Ishikawa (cell line): ENCODE measurements at regions not wholly inside any gene's neighbourhood (a gene's known extent, or its start where the extent isn't known, plus 50 kb on each side); places are given as distances from the start of the nearest gene placed in this dataset.

Source experiments
- CREB1 ChIP-seq: IDR thresholded peaks from 2 replicates; pipeline ENCODE4 v1.6.1; 2012; ENCODE audit warnings: low read depth
- EGR1 ChIP-seq: IDR thresholded peaks from 2 replicates; pipeline ENCODE4 v1.6.1; 2012
- EP300 ChIP-seq: IDR thresholded peaks from 2 replicates; pipeline ENCODE4 v1.6.1; 2012; ENCODE audit warnings: borderline replicate concordance
- RAD21 ChIP-seq: IDR thresholded peaks from 2 replicates; pipeline ENCODE4 v1.6.1; 2012; ENCODE audit warnings: low read depth
- YY1 ChIP-seq: IDR thresholded peaks from 2 replicates; pipeline ENCODE4 v1.6.1; 2012; ENCODE audit warnings: low read depth

DNA sequence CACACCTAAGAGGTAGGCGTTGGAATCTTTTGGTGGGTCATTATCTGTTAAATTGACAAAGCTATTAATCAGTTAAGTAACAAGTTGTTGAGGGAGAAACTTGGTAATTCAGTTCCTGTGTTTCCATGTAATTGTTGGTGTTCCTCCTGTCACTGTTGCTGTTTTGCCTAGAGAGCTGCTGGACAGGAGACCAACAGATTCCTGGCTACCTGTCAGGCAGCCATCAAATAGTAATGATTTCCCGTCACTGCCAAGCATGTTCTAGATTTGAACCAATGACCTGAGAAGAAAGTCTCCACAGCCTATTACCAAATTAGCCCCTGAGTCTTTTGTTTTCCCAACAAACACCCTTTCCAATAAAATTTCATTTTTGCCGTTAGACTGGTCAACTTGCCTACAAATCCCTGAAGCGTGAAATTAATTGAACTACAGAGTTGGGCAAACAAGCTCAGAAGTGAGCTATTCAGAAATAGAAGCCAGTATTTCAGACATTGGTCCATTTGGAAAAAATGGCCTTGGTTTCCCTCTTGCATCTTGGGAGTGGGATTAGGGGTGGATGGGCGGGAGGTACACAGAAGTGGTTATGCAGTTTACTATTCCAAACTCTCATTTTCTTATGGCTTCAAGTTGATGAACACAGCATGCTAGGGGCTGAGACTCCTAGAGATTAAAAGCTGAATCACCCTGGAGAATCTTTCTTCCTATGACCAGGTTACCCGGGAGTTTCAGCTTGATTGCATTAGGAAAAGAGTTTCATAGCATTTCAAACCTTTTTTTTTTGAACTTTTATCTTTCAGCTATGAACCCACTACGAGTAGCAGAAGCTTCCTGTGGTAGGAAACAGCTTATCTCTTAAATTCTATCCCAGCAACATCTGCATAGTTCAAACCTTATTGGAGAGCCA is 262.8 kb upstream of the MAF start:
- TF ChIP-seq CREB1 = no peak
- no peak for TF ChIP-seq RAD21
- no peak for TF ChIP-seq EP300
- no peak for TF ChIP-seq YY1
- TF ChIP-seq EGR1 = no peak
